ENCODE measurements at regions not wholly inside any gene's neighbourhood (a gene's known extent, or its start where the extent isn't known, plus 50 kb on each side); places are given as distances from the start of the nearest gene placed in this dataset.

- DNase-seq (no peak), ATAC-seq (ENCODE audit: low read depth in 2 of 2) (no peak)
- Mint-ChIP-seq H3K27me3 (peaks cover 0 to 11% (median under 1%) of the 10 kb centered on the region in 3 donors), H3K36me3 (no peaks in the 10 kb centered on the region), H3K9me3 (peaks cover 0 to 8% (median 4%) of the 10 kb centered on the region in 7 donors), H3K4me1 (no peaks in the 10 kb centered on the region), H3K27ac (no peak overlapping the region), H3K4me3 (no peak overlapping the region)
These were observed 345.6 kb upstream of the THBS1 start for GRCh38 chr15:39235084-39235795.

GRCh38 chr15:39236375-39236774, 344.5 kb upstream of the THBS1 start:
- Mint-ChIP-seq H3K27me3 (peaks cover 0 to 7% (median 5%) of the 10 kb centered on the region in 3 donors), H3K4me1 (no peaks in the 10 kb centered on the region), H3K9me3 (peaks cover 0 to 10% (median 3%) of the 10 kb centered on the region in 7 donors), H3K27ac (no peak overlapping the region), H3K36me3 (no peaks in the 10 kb centered on the region), H3K4me3 (no peak overlapping the region)
- no peak for DNase-seq
- ATAC-seq (ENCODE audit: low read depth in 2 of 2) = no peak

- Mint-ChIP-seq H3K27me3 (peaks cover 0 to 7% (median 5%) of the 10 kb centered on the region in 3 donors), H3K27ac (no peak overlapping the region), H3K36me3 (no peaks in the 10 kb centered on the region), H3K4me3 (no peak overlapping the region), H3K9me3 (peaks cover 0 to 7% (median 1%) of the 10 kb centered on the region in 7 donors), H3K4me1 (no peaks in the 10 kb centered on the region)
- no peak for ATAC-seq (ENCODE audit: low read depth in 2 of 2)
- DNase-seq = no peak
These were observed 342.4 kb upstream of the THBS1 start for GRCh38 chr15:39238443-39238842.

GRCh38 chr15:39239562-39239961, 341.3 kb upstream of the THBS1 start:
- H3K4me3 Mint-ChIP-seq = no peak overlapping the region
- H3K27ac Mint-ChIP-seq = no peak overlapping the region
- peaks cover 0 to 6% (median 0%) of the 10 kb centered on the region in 7 donors for H3K9me3 Mint-ChIP-seq
- no peak for DNase-seq
- H3K4me1 Mint-ChIP-seq = no peaks in the 10 kb centered on the region
- no peak for ATAC-seq (ENCODE audit: low read depth in 2 of 2)
- peaks cover 0 to 7% (median 5%) of the 10 kb centered on the region in 3 donors for H3K27me3 Mint-ChIP-seq
- H3K36me3 Mint-ChIP-seq = no peaks in the 10 kb centered on the region

- H3K36me3 Mint-ChIP-seq = no peaks in the 10 kb centered on the region
- ATAC-seq (ENCODE audit: low read depth in 2 of 2) (no peak), DNase-seq (no peak)
- H3K27ac Mint-ChIP-seq = no peak overlapping the region
- no peak overlapping the region for H3K4me3 Mint-ChIP-seq
- peaks cover 0 to 7% (median 5%) of the 10 kb centered on the region in 3 donors for H3K27me3 Mint-ChIP-seq
- H3K9me3 Mint-ChIP-seq = peaks cover 0 to 4% (median 0%) of the 10 kb centered on the region in 7 donors
- H3K4me1 Mint-ChIP-seq = no peaks in the 10 kb centered on the region
These were observed 338.5 kb upstream of the THBS1 start for GRCh38 chr15:39242345-39242744.

GRCh38 chr15:39243396-39243795, 337.5 kb upstream of the THBS1 start:
- peaks cover 0 to 4% (median 0%) of the 10 kb centered on the region in 7 donors for H3K9me3 Mint-ChIP-seq
- no peaks in the 10 kb centered on the region for H3K4me1 Mint-ChIP-seq
- no peak overlapping the region for H3K27ac Mint-ChIP-seq
- no peak for DNase-seq
- ATAC-seq (ENCODE audit: low read depth in 2 of 2) = no peak
- peaks cover 0 to 12% (median 6%) of the 10 kb centered on the region in 3 donors for H3K27me3 Mint-ChIP-seq
- H3K4me3 Mint-ChIP-seq = no peak overlapping the region
- no peaks in the 10 kb centered on the region for H3K36me3 Mint-ChIP-seq

- Mint-ChIP-seq H3K27me3 (peaks cover 0 to 11% (median 5%) of the 10 kb centered on the region in 3 donors), H3K9me3 (peaks cover 0 to 4% (median 0%) of the 10 kb centered on the region in 7 donors), H3K27ac (no peak overlapping the region), H3K4me3 (no peak overlapping the region), H3K36me3 (no peaks in the 10 kb centered on the region), H3K4me1 (no peaks in the 10 kb centered on the region)
- ATAC-seq (ENCODE audit: low read depth in 2 of 2) (no peak), DNase-seq (no peak)
These were observed 336.1 kb upstream of the THBS1 start for GRCh38 chr15:39244776-39245175.

- ATAC-seq (ENCODE audit: low read depth in 2 of 2) = no peak
These were observed 334.4 kb upstream of the THBS1 start for GRCh38 chr15:39246523-39246922.

GRCh38 chr15:39247574-39247973, 333.3 kb upstream of the THBS1 start:
- no peaks in the 10 kb centered on the region for H3K36me3 Mint-ChIP-seq
- no peak overlapping the region for H3K4me3 Mint-ChIP-seq
- DNase-seq (no peak), ATAC-seq (ENCODE audit: low read depth in 2 of 2) (no peak)
- H3K27me3 Mint-ChIP-seq = peaks cover 0 to 6% (median 5%) of the 10 kb centered on the region in 3 donors
- H3K27ac Mint-ChIP-seq = no peak overlapping the region
- peaks cover 0 to 3% (median 0%) of the 10 kb centered on the region in 7 donors for H3K9me3 Mint-ChIP-seq
- no peaks in the 10 kb centered on the region for H3K4me1 Mint-ChIP-seq

More at GRCh38 chr15:39246523-39246922, 334.4 kb upstream of the THBS1 start:
- H3K9me3 Mint-ChIP-seq = peaks cover 0 to 3% (median 0%) of the 10 kb centered on the region in 7 donors
- H3K27ac Mint-ChIP-seq = no peak overlapping the region
- H3K4me1 Mint-ChIP-seq = no peaks in the 10 kb centered on the region
- H3K36me3 Mint-ChIP-seq = no peaks in the 10 kb centered on the region
- DNase-seq = no peak
- H3K4me3 Mint-ChIP-seq = no peak overlapping the region
- H3K27me3 Mint-ChIP-seq = peaks cover 0 to 6% (median 5%) of the 10 kb centered on the region in 3 donors

- Mint-ChIP-seq H3K4me1 (no peaks in the 10 kb centered on the region), H3K27ac (no peak overlapping the region), H3K4me3 (no peak overlapping the region), H3K9me3 (peaks cover 0 to 3% (median 0%) of the 10 kb centered on the region in 7 donors), H3K36me3 (no peaks in the 10 kb centered on the region), H3K27me3 (peaks cover 0 to 6% (median 5%) of the 10 kb centered on the region in 3 donors)
- ATAC-seq (ENCODE audit: low read depth in 2 of 2) (no peak), DNase-seq (no peak)
These were observed 332.7 kb upstream of the THBS1 start for GRCh38 chr15:39248204-39248603.

GRCh38 chr15:39250001-39250400, 330.9 kb upstream of the THBS1 start:
- H3K27ac Mint-ChIP-seq = no peak overlapping the region
- no peak for ATAC-seq (ENCODE audit: low read depth in 2 of 2)
- H3K27me3 Mint-ChIP-seq = peaks cover 6 to 11% (median 8%) of the 10 kb centered on the region in 3 donors
- no peak for DNase-seq
- H3K4me3 Mint-ChIP-seq = no peak overlapping the region
- H3K36me3 Mint-ChIP-seq = no peaks in the 10 kb centered on the region
- peaks cover 0 to 3% (median 0%) of the 10 kb centered on the region in 7 donors for H3K9me3 Mint-ChIP-seq
- no peaks in the 10 kb centered on the region for H3K4me1 Mint-ChIP-seq

GRCh38 chr15:39250460-39251186, 330.3 kb upstream of the THBS1 start:
- no peaks in the 10 kb centered on the region for H3K4me1 Mint-ChIP-seq
- peaks cover 8 to 16% (median 9%) of the 10 kb centered on the region in 3 donors for H3K27me3 Mint-ChIP-seq
- no peak overlapping the region for H3K4me3 Mint-ChIP-seq
- no peak overlapping the region for H3K27ac Mint-ChIP-seq
- no peaks in the 10 kb centered on the region for H3K36me3 Mint-ChIP-seq
- DNase-seq = no peak
- no peak for ATAC-seq (ENCODE audit: low read depth in 2 of 2)
- peaks cover 0 to 3% (median 0%) of the 10 kb centered on the region in 7 donors for H3K9me3 Mint-ChIP-seq

GRCh38 chr15:39251413-39252133, 329.3 kb upstream of the THBS1 start:
- H3K27me3 Mint-ChIP-seq = peaks cover 8 to 16% (median 9%) of the 10 kb centered on the region in 3 donors
- peaks cover 0 to 3% (median 0%) of the 10 kb centered on the region in 7 donors for H3K9me3 Mint-ChIP-seq
- H3K36me3 Mint-ChIP-seq = no peaks in the 10 kb centered on the region
- H3K4me1 Mint-ChIP-seq = no peaks in the 10 kb centered on the region
- H3K27ac Mint-ChIP-seq = no peak overlapping the region
- ATAC-seq (ENCODE audit: low read depth in 2 of 2) (no peak), DNase-seq (no peak)
- H3K4me3 Mint-ChIP-seq = no peak overlapping the region

All from naive B cell (primary cell).